ENCODE measurements at regions not wholly inside any gene's neighbourhood (a gene's known extent, or its start where the extent isn't known, plus 50 kb on each side); places are given as distances from the start of the nearest gene placed in this dataset.
"Not testable (repeated sequence)": the region's sequence is repeated elsewhere in the genome, so short reads cannot be mapped to it uniquely, and the experiment has no call there.

GRCh38 chr5:163914910-163915309, 409.5 kb downstream of the MAT2B start:
- no peak overlapping the region for H3K27ac ChIP-seq
- no peak for TF ChIP-seq CTCF (conservative IDR thresholded peaks at IDR 0.05)

- no peak overlapping the region for H3K27ac ChIP-seq
- no peak for TF ChIP-seq CTCF (conservative IDR thresholded peaks at IDR 0.05)
Observed at GRCh38 chr5:163915481-163915961, 410.1 kb downstream of the MAT2B start.

GRCh38 chr5:163916376-163916775, 411.0 kb downstream of the MAT2B start:
- no peak overlapping the region for H3K27ac ChIP-seq
- no peak for TF ChIP-seq CTCF (conservative IDR thresholded peaks at IDR 0.05)

GRCh38 chr5:163916861-163917260, 411.4 kb downstream of the MAT2B start:
- TF ChIP-seq CTCF (conservative IDR thresholded peaks at IDR 0.05), result no peak
- H3K27ac ChIP-seq, result no peak overlapping the region

GRCh38 chr5:163917747-163918146, 412.3 kb downstream of the MAT2B start:
- TF ChIP-seq CTCF (conservative IDR thresholded peaks at IDR 0.05), result no peak
- no peak overlapping the region for H3K27ac ChIP-seq

- H3K27ac ChIP-seq, result not testable (repeated sequence)
Observed at GRCh38 chr5:163934990-163935389, 429.6 kb downstream of the MAT2B start.

- H3K27ac ChIP-seq, result no peak overlapping the region
- no peak for TF ChIP-seq CTCF (conservative IDR thresholded peaks at IDR 0.05)
Observed at GRCh38 chr5:163938595-163938994, 433.2 kb downstream of the MAT2B start.

- H3K27ac ChIP-seq, result no peak overlapping the region
- TF ChIP-seq CTCF (conservative IDR thresholded peaks at IDR 0.05), result no peak
Observed at GRCh38 chr5:163941079-163941478, 435.7 kb downstream of the MAT2B start.
